ENCODE measurements at regions not wholly inside any gene's neighbourhood (a gene's known extent, or its start where the extent isn't known, plus 50 kb on each side); places are given as distances from the start of the nearest gene placed in this dataset.

- no peak for TF ChIP-seq CTCF (IDR thresholded peaks at IDR 0.05)
- Histone ChIP-seq H3K27ac (no peak overlapping the region), H3K4me3 (no peak overlapping the region)
- DNase-seq (ENCODE audit: low spot score) = peak; percentile 24
Measured at GRCh38 chr22:22763512-22763911, 119.1 kb downstream of the GGTLC2 start.

- Histone ChIP-seq H3K27ac (no peak overlapping the region), H3K4me3 (no peak overlapping the region)
- no peak for TF ChIP-seq CTCF (IDR thresholded peaks at IDR 0.05)
- DNase-seq (ENCODE audit: low spot score) = no peak
Measured at GRCh38 chr22:22764085-22764484, 119.7 kb downstream of the GGTLC2 start.

GRCh38 chr22:22767876-22768602, 119.6 kb upstream of the IGLL5 start:
- TF ChIP-seq CTCF (IDR thresholded peaks at IDR 0.05) = no peak
- peak; percentile 26 for DNase-seq (ENCODE audit: low spot score)
- H3K4me3 ChIP-seq = no peak overlapping the region
- H3K27ac ChIP-seq = no peak overlapping the region

- peak; percentile 9 for DNase-seq (ENCODE audit: low spot score)
- no peak overlapping the region for H3K4me3 ChIP-seq
- no peak for TF ChIP-seq CTCF (IDR thresholded peaks at IDR 0.05)
- no peak overlapping the region for H3K27ac ChIP-seq
Measured at GRCh38 chr22:22768885-22769284, 118.7 kb upstream of the IGLL5 start.

- no peak for TF ChIP-seq CTCF (IDR thresholded peaks at IDR 0.05)
- H3K27ac ChIP-seq = no peak overlapping the region
- peak; percentile 14 for DNase-seq (ENCODE audit: low spot score)
- H3K4me3 ChIP-seq = no peak overlapping the region
Measured at GRCh38 chr22:22769434-22770279, 118.0 kb upstream of the IGLL5 start.

GRCh38 chr22:22770280-22770871, 117.2 kb upstream of the IGLL5 start:
- TF ChIP-seq CTCF (IDR thresholded peaks at IDR 0.05) = no peak
- peak; percentile 58 for DNase-seq (ENCODE audit: low spot score)
- Histone ChIP-seq H3K27ac (no peak overlapping the region), H3K4me3 (no peak overlapping the region)

Measured in coronary artery (tissue), 2 donors.